GM10266 (cell line): ENCODE measurements at regions not wholly inside any gene's neighbourhood (a gene's known extent, or its start where the extent isn't known, plus 50 kb on each side); places are given as distances from the start of the nearest gene placed in this dataset.
"Not testable (repeated sequence)": the region's sequence is repeated elsewhere in the genome, so short reads cannot be mapped to it uniquely, and the experiment has no call there.

Experiments used
- DNase-seq: peaks from one replicate; pipeline ENCODE4 v3.0.0; 2012; ENCODE audit errors: extremely low spot score
- CTCF ChIP-seq: IDR thresholded peaks from 2 replicates; pipeline ENCODE4 v1.5.1; 2012; ENCODE audit warnings: mild to moderate bottlenecking, low read depth; ENCODE audit not compliant: control insufficient read depth, insufficient read depth; ENCODE audit errors: missing control alignments

GRCh38 chrX:77114501-77114900, 332.7 kb upstream of the FGF16 start:
- TF ChIP-seq CTCF, result no peak
- no peak for DNase-seq

- peak; percentile 2 for DNase-seq
- no peak for TF ChIP-seq CTCF
Observed at GRCh38 chrX:77118686-77119085, 328.5 kb upstream of the FGF16 start.

GRCh38 chrX:77119706-77120105, 327.5 kb upstream of the FGF16 start:
- DNase-seq, result no peak
- TF ChIP-seq CTCF, result no peak

GRCh38 chrX:77123917-77124316, 323.3 kb upstream of the FGF16 start:
- DNase-seq, result not testable (repeated sequence)

- DNase-seq, result not testable (repeated sequence)
Observed at GRCh38 chrX:77127571-77127970, 319.6 kb upstream of the FGF16 start.

GRCh38 chrX:77143907-77144306, 303.3 kb upstream of the FGF16 start:
- TF ChIP-seq CTCF, result no peak
- no peak for DNase-seq

GRCh38 chrX:77160301-77160700, 286.9 kb upstream of the FGF16 start:
- no peak for DNase-seq
- no peak for TF ChIP-seq CTCF

- DNase-seq, result no peak
- no peak for TF ChIP-seq CTCF
Observed at GRCh38 chrX:77162777-77163176, 284.4 kb upstream of the FGF16 start.

GRCh38 chrX:77167993-77168392, 279.2 kb upstream of the FGF16 start:
- TF ChIP-seq CTCF, result no peak

More at GRCh38 chrX:77167993-77168392, 279.2 kb upstream of the FGF16 start:
- DNase-seq, result no peak
